H1 (cell line): ENCODE measurements at regions not wholly inside any gene's neighbourhood (a gene's known extent, or its start where the extent isn't known, plus 50 kb on each side); places are given as distances from the start of the nearest gene placed in this dataset.

ENCODE experiments used
- CHD2 ChIP-seq: IDR thresholded peaks from 2 replicates; pipeline ENCODE4 v1.6.1; 2012; ENCODE audit warnings: low read length, improper control_type of control experiment
- TF ChIP-seq, protein P1 (sequence below), 3 experiments: IDR thresholded peaks; 1 replicate in 2 of 3; 2 replicates in 1 of 3; pipeline versions ENCODE4 v1.5.1 to v1.6.1; 2011; ENCODE audit warnings: low read length in 3 of 3, mild to moderate bottlenecking in 3 of 3, inconsistent platforms in 2 of 3, low read depth in 1 of 3, moderate library complexity in 1 of 3; ENCODE audit not compliant: insufficient read depth in 1 of 3; ENCODE audit errors: control extremely low read depth in 1 of 3

DNA sequence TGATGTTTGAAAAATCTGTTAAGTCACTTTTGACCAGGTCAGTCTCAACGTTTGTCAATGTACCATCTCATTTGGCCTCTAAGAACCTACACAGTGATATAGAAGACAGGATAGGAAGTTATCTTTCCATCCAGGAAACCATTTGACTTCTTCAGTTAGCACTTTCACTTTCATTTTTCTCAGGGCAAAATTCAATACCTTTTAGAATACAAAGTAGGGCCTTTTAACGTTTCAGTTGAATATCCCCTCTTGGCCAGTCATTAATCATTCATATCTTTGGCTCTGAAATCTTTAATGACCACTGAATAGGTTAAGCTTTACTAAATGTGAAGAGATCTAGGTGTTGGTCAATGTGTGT, 101.1 kb upstream of the GNAQ start:
- TF ChIP-seq CHD2, result no peak
- TF ChIP-seq, protein P1, sequence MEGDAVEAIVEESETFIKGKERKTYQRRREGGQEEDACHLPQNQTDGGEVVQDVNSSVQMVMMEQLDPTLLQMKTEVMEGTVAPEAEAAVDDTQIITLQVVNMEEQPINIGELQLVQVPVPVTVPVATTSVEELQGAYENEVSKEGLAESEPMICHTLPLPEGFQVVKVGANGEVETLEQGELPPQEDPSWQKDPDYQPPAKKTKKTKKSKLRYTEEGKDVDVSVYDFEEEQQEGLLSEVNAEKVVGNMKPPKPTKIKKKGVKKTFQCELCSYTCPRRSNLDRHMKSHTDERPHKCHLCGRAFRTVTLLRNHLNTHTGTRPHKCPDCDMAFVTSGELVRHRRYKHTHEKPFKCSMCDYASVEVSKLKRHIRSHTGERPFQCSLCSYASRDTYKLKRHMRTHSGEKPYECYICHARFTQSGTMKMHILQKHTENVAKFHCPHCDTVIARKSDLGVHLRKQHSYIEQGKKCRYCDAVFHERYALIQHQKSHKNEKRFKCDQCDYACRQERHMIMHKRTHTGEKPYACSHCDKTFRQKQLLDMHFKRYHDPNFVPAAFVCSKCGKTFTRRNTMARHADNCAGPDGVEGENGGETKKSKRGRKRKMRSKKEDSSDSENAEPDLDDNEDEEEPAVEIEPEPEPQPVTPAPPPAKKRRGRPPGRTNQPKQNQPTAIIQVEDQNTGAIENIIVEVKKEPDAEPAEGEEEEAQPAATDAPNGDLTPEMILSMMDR (IDR thresholded peaks at IDR 0.05; ENCODE audit: control extremely low read depth in 1 of 3, insufficient read depth in 1 of 3, low read depth in 1 of 3, low read length in 3 of 3), result no peak
